Fibroblast of pulmonary artery (primary cell): ENCODE measurements at regions not wholly inside any gene's neighbourhood (a gene's known extent, or its start where the extent isn't known, plus 50 kb on each side); places are given as distances from the start of the nearest gene placed in this dataset.
A peak's percentile ranks its signal among the peaks of the same experiment; 100 is the strongest.

ENCODE experiments used
- DNase-seq: peaks from one replicate; pipeline ENCODE4 v3.0.0-alpha.2; 2010; ENCODE audit warnings: low read depth
- H3K4me3 ChIP-seq: replicated peaks from 2 replicates; pipeline ENCODE4 v1.5.1; 2011; ENCODE audit warnings: low read depth, mild to moderate bottlenecking, control low read depth, low read length, moderate library complexity
- CTCF ChIP-seq: IDR thresholded peaks from 2 replicates; pipeline ENCODE4 v1.5.1; 2011; ENCODE audit warnings: mild to moderate bottlenecking, control low read depth, low read length, inconsistent platforms; ENCODE audit errors: missing control alignments

- DNase-seq = no peak
- TF ChIP-seq CTCF = no peak
- H3K4me3 ChIP-seq = no peak overlapping the region
These were observed 111.5 kb upstream of the IL15 start for GRCh38 chr4:141524841-141525240.

GRCh38 chr4:141530627-141531026, 105.8 kb upstream of the IL15 start:
- no peak overlapping the region for H3K4me3 ChIP-seq
- DNase-seq = no peak
- no peak for TF ChIP-seq CTCF

- H3K4me3 ChIP-seq = no peak overlapping the region
- TF ChIP-seq CTCF = no peak
- DNase-seq = no peak
These were observed 101.4 kb upstream of the IL15 start for GRCh38 chr4:141534985-141535384.

- DNase-seq = no peak
- no peak overlapping the region for H3K4me3 ChIP-seq
- TF ChIP-seq CTCF = no peak
These were observed 98.4 kb upstream of the IL15 start for GRCh38 chr4:141538001-141538400.

- peak; percentile 74 for DNase-seq
- TF ChIP-seq CTCF = no peak
- H3K4me3 ChIP-seq = no peak overlapping the region
These were observed 95.7 kb upstream of the IL15 start for GRCh38 chr4:141540643-141541042.

- peak; percentile 56 for DNase-seq
These were observed 94.5 kb upstream of the IL15 start for GRCh38 chr4:141541851-141542250.

More at GRCh38 chr4:141541851-141542250, 94.5 kb upstream of the IL15 start:
- no peak for TF ChIP-seq CTCF
- no peak overlapping the region for H3K4me3 ChIP-seq
